GM12872 (cell line): ENCODE measurements at regions not wholly inside any gene's neighbourhood (a gene's known extent, or its start where the extent isn't known, plus 50 kb on each side); places are given as distances from the start of the nearest gene placed in this dataset.

Experiments
- TF ChIP-seq, protein P1 (sequence below): IDR thresholded peaks from 3 replicates; pipeline ENCODE4 v1.5.1; 2011; ENCODE audit warnings: low read depth, mild to moderate bottlenecking, low read length, moderate library complexity; ENCODE audit not compliant: insufficient read depth

DNA sequence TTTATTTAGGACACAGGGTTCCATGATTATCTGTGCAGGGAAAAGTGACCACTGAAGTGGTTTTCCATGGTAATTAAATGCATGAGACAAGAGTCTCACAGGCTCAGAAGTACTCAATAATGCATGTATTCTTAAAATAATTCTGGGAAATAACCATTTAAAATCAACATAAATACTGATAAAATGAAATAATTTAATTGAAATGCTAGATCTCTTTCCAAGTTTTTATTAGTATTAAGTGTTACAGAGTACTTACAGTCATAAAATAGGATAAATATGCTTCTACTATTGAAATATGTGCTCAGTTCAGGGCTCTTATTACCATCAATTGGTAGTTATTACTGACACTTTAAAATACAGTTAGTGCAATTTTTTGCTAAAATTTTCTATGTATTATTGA, 916.0 kb upstream of the GJE1 start:
- TF ChIP-seq, protein P1, sequence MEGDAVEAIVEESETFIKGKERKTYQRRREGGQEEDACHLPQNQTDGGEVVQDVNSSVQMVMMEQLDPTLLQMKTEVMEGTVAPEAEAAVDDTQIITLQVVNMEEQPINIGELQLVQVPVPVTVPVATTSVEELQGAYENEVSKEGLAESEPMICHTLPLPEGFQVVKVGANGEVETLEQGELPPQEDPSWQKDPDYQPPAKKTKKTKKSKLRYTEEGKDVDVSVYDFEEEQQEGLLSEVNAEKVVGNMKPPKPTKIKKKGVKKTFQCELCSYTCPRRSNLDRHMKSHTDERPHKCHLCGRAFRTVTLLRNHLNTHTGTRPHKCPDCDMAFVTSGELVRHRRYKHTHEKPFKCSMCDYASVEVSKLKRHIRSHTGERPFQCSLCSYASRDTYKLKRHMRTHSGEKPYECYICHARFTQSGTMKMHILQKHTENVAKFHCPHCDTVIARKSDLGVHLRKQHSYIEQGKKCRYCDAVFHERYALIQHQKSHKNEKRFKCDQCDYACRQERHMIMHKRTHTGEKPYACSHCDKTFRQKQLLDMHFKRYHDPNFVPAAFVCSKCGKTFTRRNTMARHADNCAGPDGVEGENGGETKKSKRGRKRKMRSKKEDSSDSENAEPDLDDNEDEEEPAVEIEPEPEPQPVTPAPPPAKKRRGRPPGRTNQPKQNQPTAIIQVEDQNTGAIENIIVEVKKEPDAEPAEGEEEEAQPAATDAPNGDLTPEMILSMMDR: no peak

DNA sequence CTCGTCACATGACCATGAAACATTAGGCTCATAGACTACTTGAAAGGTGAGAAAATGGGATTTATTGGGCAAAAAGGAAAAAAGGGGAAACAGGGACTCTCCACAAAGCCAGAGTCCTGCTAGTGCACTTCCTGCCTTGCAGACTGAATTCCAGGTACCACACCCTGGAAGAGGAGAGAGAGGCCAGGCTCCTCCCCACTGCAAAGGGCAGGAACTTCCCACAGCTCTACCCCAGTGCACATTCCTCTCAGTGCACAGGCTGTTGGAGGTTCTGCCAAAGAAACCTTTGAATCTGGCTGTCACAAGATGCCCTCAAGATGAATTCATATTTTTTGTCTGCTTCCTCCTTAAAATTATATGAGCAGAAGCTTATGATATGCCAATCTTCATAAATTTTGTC, 920.4 kb upstream of the GJE1 start:
- TF ChIP-seq, protein P1: no peak

DNA sequence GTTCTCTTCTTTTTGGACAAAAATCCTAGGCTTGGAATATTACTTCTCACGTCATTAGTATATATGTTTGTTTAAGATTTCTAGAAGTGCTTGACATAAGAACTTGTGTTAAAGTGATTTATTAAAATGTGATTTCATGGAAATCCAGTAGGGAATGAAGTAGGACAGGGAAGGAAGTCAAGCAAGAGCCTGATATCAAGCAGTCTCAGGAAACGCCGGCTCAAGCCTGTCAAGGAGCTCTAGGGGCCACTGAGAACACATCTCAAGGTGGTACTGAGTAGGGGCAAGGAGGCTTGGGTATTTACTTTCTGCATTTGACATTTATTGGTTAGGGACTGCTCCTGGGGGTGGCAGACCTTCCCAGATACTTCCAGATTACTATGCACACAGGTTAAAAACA, 920.9 kb upstream of the GJE1 start:
- TF ChIP-seq, protein P1: no peak

DNA sequence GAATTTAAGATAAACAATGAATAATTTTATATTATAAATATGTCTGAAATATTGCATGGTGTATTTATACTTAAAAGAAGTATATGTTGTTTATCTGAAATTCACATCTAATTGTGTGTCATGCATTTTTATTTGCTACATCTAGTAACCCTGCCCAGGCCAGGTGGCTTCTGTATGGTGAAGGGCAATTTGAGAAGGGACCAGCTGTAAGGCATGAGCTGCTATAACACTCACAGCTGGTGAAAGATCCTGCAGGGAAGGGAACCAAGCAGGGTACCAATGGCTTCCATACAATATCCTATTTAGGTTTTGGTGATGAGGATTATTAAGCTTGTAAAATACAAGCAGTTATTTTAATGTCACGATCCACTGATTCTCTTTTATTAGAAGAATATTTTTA, 921.8 kb upstream of the GJE1 start:
- TF ChIP-seq, protein P1: no peak

DNA sequence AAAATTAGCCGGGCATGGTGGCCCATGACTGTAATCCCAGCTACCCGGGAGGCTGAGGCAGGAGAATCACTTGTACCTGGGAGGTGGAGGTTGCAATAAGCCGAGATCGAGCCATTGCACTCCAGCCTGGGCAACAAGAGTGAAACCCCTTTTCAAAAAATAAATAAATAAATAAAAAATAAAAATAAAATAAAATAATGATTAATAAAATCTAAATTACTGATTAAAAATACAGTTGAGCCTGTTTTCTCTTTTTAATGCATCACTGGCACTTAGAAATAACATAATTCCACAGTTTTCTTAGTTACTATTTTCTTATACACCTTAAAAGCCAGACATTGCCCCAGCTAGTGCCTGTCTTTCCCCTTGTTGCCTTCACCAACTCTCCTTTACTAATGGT, 922.8 kb upstream of the GJE1 start:
- TF ChIP-seq, protein P1: no peak

DNA sequence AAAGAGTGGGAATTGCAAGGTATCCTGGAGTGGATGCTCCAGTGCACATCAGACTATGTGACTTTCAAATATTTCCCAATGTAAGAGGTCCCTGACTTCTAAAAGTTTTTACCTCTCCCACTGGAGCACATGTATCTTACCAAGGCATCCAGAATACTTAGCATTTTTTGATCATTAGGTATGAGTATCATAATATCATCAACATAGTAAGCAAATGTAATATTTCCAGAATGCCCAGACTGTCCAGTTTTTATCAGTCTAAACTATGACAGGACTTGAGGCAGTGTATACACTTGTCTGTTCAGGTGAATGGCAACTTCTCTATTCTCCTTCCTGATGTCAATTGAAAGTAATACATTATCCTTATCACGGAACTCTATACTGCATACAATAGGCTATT, 924.6 kb upstream of the GJE1 start:
- TF ChIP-seq, protein P1: no peak

DNA sequence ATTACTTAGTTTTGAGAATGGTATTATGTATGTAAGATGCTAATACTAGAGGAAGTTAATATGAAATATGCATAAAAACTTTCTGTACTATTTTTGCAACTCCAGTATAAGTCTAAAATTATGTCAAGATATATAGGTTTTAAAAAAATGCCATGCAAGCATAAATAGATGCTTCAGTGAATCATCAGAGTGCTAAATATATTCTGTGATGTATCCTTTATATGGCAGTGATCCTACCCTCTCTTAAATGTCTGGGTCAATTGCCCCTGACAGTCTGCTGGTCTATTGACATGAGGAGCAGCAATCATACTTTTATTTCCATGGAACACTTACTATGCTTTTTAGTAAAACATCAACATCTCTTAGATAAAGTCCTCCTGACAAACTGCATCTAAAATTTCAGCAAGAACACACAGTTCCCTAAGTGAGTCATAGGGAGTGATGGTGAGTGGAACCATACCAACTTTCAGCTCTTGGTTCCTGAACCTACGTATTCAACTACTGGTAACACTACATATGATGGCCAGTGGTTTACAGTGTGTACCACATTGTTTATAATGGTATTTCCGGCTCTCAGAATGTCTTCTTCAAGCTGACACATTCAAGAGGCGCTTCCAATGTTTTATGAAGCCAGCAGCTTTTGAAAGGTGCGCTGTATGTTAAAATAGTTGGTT, 928.7 kb upstream of the GJE1 start:
- TF ChIP-seq, protein P1: no peak
